CD4-positive, alpha-beta T cell (primary cell): ENCODE measurements at regions not wholly inside any gene's neighbourhood (a gene's known extent, or its start where the extent isn't known, plus 50 kb on each side); places are given as distances from the start of the nearest gene placed in this dataset.

ENCODE experiments used
- ATAC-seq: fragments of 200-7000 bp; cut with Tn5 transposase; one replicate; pipeline ENCODE4 v1.10.0; 2022; ENCODE audit warnings: mild to moderate bottlenecking; ENCODE audit not compliant: poor library complexity
- CTCF ChIA-PET: fragments of 350-600 bp; sonication (Branson Sonifier 250); formaldehyde crosslinking; loops from one replicate; lab custom pipeline; 2021; ENCODE audit warnings: antibody characterized with exemption, inconsistent platforms; lab: Charles Lee
- POLR2A ChIA-PET: fragments of 350-600 bp; sonication (Branson Sonifier 250); formaldehyde crosslinking; loops from one replicate; lab custom pipeline; 2021; ENCODE audit warnings: antibody characterized with exemption, inconsistent platforms; lab: Charles Lee
- DNase-seq, 14 experiments: peaks; one replicate each; pipeline ENCODE4 v3.0.0-alpha.2; 2013 to 2020; ENCODE audit warnings: mixed read lengths in 2 of 14
- H3K27ac ChIP-seq, 2 donors: one replicate each; pipeline versions ENCODE4 v1.5.1 to v1.7.0; 2013; ENCODE audit warnings: low read length in 2 of 2, low read depth in 1 of 2, mild to moderate bottlenecking in 1 of 2
- H3K27me3 ChIP-seq, 2 experiments: 1 replicate in 1 of 2; 2 replicates in 1 of 2; pipeline versions ENCODE4 v1.6.1 to v1.7.0; 2013; ENCODE audit warnings: low read length in 2 of 2, control low read depth in 1 of 2, mild to moderate bottlenecking in 1 of 2, moderate library complexity in 1 of 2; ENCODE audit not compliant: insufficient read depth in 2 of 2, control insufficient read depth in 1 of 2
- H3K36me3 ChIP-seq: one replicate; pipeline ENCODE4 v1.6.1; 2013; ENCODE audit warnings: low read length, control low read depth; ENCODE audit not compliant: insufficient read depth
- H3K4me1 ChIP-seq: one replicate; pipeline ENCODE4 v1.6.1; 2013; ENCODE audit warnings: low read length, control low read depth; ENCODE audit not compliant: insufficient read depth
- H3K4me3 ChIP-seq: one replicate; pipeline ENCODE4 v1.5.1; 2013; ENCODE audit warnings: mild to moderate bottlenecking, low read length, moderate library complexity
- H3K9me3 ChIP-seq, 2 experiments: 1 replicate in 1 of 2; 2 replicates in 1 of 2; pipeline versions ENCODE4 v1.6.1 to v1.7.0; 2013; ENCODE audit warnings: low read length in 2 of 2, mild to moderate bottlenecking in 2 of 2, control low read depth in 1 of 2, moderate library complexity in 1 of 2; ENCODE audit not compliant: control insufficient read depth in 1 of 2, insufficient read depth in 1 of 2
- H3K27ac Mint-ChIP-seq: one replicate; pipeline ENCODE4 v1.8.0; 2020; ENCODE audit warnings: mixed read lengths
- H3K27me3 Mint-ChIP-seq: one replicate; pipeline ENCODE4 v1.8.0; 2021; ENCODE audit warnings: mixed read lengths
- H3K36me3 Mint-ChIP-seq: one replicate; pipeline ENCODE4 v1.8.0; 2021; ENCODE audit warnings: low read depth, mixed read lengths
- H3K4me1 Mint-ChIP-seq: one replicate; pipeline ENCODE4 v1.8.0; 2021; ENCODE audit warnings: low read depth, mixed read lengths
- H3K4me3 Mint-ChIP-seq: one replicate; pipeline ENCODE4 v1.8.0; 2020; ENCODE audit warnings: mild to moderate bottlenecking, mixed read lengths
- H3K9me3 Mint-ChIP-seq: one replicate; pipeline ENCODE4 v1.8.0; 2020; ENCODE audit warnings: mixed read lengths
- intact Hi-C, 2 experiments: fragments of 100-400 bp; cut with DNase I in 1 of 2; cut with micrococcal nuclease in 1 of 2; formaldehyde crosslinking; loops; one replicate each; pipeline versions ENCODE4 v1.15.1 to v1.9.0; 2023 to 2025; cut with DNase I, micrococcal nuclease
- TF ChIP-seq, protein P1 (sequence below): fragments of 200-600 bp; IDR thresholded peaks from one replicate; pipeline ENCODE4 v1.8.0; 2022; ENCODE audit warnings: antibody characterized with exemption, mild to moderate bottlenecking

DNA sequence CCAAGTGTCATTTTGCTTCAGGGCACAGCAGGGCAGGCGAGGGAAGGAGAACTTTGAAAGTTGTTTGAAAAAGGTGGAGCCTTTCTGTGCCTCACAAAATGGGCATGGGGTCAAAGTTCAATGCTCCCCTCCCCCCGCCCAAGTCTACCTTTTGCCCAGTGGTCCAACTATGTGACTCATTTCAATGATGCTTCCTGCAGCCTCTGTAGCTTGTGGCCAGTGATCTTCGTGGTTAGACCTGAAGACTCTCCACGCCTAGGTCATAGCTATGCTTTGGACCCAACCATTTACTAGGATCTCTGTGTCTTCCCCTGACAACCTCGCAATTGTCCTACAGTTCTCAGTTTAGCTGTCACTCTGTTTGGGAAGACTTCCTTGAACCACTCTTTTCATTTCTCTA, 280.3 kb upstream of the GJB5 start:
- intact Hi-C loops: no loop called here
- POLR2A ChIA-PET: no interaction called here
- H3K27me3 ChIP-seq: peaks cover 4% of the 10 kb centered on the region in 2 experiments
- H3K27ac ChIP-seq: no peak overlapping the region
- no peak overlapping the region for H3K4me3 ChIP-seq
- ATAC-seq (no peak), DNase-seq (no peak)
- no peaks in the 10 kb centered on the region for H3K9me3 Mint-ChIP-seq
- TF ChIP-seq, protein P1, sequence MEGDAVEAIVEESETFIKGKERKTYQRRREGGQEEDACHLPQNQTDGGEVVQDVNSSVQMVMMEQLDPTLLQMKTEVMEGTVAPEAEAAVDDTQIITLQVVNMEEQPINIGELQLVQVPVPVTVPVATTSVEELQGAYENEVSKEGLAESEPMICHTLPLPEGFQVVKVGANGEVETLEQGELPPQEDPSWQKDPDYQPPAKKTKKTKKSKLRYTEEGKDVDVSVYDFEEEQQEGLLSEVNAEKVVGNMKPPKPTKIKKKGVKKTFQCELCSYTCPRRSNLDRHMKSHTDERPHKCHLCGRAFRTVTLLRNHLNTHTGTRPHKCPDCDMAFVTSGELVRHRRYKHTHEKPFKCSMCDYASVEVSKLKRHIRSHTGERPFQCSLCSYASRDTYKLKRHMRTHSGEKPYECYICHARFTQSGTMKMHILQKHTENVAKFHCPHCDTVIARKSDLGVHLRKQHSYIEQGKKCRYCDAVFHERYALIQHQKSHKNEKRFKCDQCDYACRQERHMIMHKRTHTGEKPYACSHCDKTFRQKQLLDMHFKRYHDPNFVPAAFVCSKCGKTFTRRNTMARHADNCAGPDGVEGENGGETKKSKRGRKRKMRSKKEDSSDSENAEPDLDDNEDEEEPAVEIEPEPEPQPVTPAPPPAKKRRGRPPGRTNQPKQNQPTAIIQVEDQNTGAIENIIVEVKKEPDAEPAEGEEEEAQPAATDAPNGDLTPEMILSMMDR: no peak
- no peak overlapping the region for H3K4me3 Mint-ChIP-seq
- peaks cover 56% of the 10 kb centered on the region for H3K27me3 Mint-ChIP-seq
- CTCF ChIA-PET: no interaction called here
- H3K4me1 Mint-ChIP-seq: no peaks in the 10 kb centered on the region
- H3K9me3 ChIP-seq: no peaks in the 10 kb centered on the region
- no peaks in the 10 kb centered on the region for H3K36me3 Mint-ChIP-seq
- H3K27ac Mint-ChIP-seq: no peak overlapping the region
- H3K36me3 ChIP-seq: no peaks in the 10 kb centered on the region
- no peaks in the 10 kb centered on the region for H3K4me1 ChIP-seq

DNA sequence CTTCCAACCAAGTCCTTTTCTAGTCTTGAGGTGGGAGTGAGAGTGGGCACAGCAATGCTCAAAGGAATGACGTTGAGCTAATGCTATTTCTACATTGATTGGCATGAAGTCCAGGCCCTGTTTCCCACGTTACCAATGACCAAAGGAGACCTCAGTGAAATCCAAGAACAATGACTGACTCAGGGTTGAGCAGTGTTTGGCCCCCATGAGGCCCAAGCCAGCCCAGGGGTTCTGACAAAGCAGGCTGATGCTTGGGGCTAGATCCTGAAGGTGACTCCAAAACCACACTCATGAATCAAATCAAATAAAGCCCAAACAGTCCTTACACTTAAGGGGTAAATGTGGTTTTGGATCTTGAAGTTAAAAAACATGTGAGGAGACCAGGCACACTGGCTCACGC, 278.5 kb upstream of the GJB5 start:
- Mint-ChIP-seq H3K9me3 (no peaks in the 10 kb centered on the region), H3K27me3 (peaks cover 68% of the 10 kb centered on the region), H3K4me3 (no peak overlapping the region), H3K4me1 (no peaks in the 10 kb centered on the region), H3K36me3 (no peaks in the 10 kb centered on the region), H3K27ac (no peak overlapping the region)
- DNase-seq (no peak), ATAC-seq (no peak)
- no peak overlapping the region for H3K27ac ChIP-seq
- intact Hi-C loops: no loop called here
- ChIA-PET POLR2A (no interaction called here), CTCF (no interaction called here)
- no peaks in the 10 kb centered on the region for H3K36me3 ChIP-seq
- peaks cover 4% of the 10 kb centered on the region in 2 experiments for H3K27me3 ChIP-seq
- no peaks in the 10 kb centered on the region for H3K4me1 ChIP-seq
- no peaks in the 10 kb centered on the region for H3K9me3 ChIP-seq
- TF ChIP-seq, protein P1: no peak
- H3K4me3 ChIP-seq: no peak overlapping the region

DNA sequence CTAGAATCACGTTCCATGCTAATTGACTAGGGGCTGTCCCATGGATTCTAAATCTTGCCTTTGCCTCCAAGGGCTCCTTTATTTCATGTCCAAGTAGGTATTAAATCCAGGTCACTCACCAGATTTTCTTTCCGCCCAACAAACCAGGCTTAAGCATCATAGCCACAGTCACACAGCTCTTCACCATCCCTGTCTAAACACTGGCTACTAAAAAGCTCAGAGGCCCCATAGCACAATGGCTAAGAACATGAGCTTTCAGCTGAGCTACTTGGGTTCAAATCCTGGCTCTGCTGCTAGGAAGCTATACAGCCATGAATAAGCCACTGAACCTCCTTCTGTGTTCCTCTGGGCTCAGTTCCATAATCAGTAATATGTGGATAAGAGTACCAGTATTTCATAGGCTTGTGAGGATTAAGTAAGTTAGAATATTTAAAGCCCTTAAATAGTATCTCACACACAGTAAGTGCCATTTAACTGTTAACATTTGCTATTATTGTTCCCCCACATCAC, 277.2 kb upstream of the GJB5 start:
- H3K27me3 ChIP-seq: peaks cover 4% of the 10 kb centered on the region in 2 experiments
- intact Hi-C loops: no loop called here
- H3K36me3 ChIP-seq: no peaks in the 10 kb centered on the region
- DNase-seq (no peak), ATAC-seq (no peak)
- no peaks in the 10 kb centered on the region for H3K9me3 Mint-ChIP-seq
- no peak overlapping the region for H3K4me3 ChIP-seq
- no peak overlapping the region for H3K4me3 Mint-ChIP-seq
- peaks cover 66% of the 10 kb centered on the region for H3K27me3 Mint-ChIP-seq
- no peaks in the 10 kb centered on the region for H3K4me1 ChIP-seq
- CTCF ChIA-PET: no interaction called here
- no peaks in the 10 kb centered on the region for H3K9me3 ChIP-seq
- POLR2A ChIA-PET: no interaction called here
- H3K27ac ChIP-seq: no peak overlapping the region
- TF ChIP-seq, protein P1: no peak
- no peaks in the 10 kb centered on the region for H3K36me3 Mint-ChIP-seq
- no peaks in the 10 kb centered on the region for H3K4me1 Mint-ChIP-seq
- H3K27ac Mint-ChIP-seq: no peak overlapping the region
